GM21515 (cell line): ENCODE measurements at regions not wholly inside any gene's neighbourhood (a gene's known extent, or its start where the extent isn't known, plus 50 kb on each side); places are given as distances from the start of the nearest gene placed in this dataset.
"Not testable (repeated sequence)": the region's sequence is repeated elsewhere in the genome, so short reads cannot be mapped to it uniquely, and the experiment has no call there.

Source experiments
- ATAC-seq: cut with Tn5 transposase; IDR thresholded peaks from one replicate; pipeline ENCODE4 v1.9.1; 2021; ENCODE audit not compliant: unreplicated experiment

- ATAC-seq: no peak
Observed at GRCh38 chr2:6103372-6103771, 411.2 kb downstream of the SOX11 start.

DNA sequence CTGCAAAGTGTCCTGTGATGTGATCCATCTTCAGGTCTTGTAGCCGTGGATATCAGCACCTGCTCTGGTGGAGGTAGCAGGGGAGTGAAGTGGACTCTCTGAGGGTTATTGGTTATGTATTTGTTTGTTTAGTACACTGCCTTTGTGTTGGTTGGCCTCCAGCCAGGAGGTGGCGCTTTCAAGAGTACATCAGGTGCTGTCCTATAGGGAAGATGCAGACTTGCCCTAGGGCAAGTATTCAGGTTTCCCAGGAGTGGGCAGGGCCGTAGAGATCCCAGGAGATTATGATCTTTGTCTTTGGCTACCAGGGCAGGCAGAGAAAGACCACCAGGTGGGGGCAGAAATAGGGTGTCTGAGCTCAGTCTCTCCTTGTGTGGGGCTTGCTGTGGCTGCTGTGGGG lies 411.8 kb downstream of the SOX11 start:
- ATAC-seq: no peak

GRCh38 chr2:6107290-6107689 lies 415.1 kb downstream of the SOX11 start:
- no peak for ATAC-seq

GRCh38 chr2:6109831-6110230 lies 417.6 kb downstream of the SOX11 start:
- no peak for ATAC-seq

DNA sequence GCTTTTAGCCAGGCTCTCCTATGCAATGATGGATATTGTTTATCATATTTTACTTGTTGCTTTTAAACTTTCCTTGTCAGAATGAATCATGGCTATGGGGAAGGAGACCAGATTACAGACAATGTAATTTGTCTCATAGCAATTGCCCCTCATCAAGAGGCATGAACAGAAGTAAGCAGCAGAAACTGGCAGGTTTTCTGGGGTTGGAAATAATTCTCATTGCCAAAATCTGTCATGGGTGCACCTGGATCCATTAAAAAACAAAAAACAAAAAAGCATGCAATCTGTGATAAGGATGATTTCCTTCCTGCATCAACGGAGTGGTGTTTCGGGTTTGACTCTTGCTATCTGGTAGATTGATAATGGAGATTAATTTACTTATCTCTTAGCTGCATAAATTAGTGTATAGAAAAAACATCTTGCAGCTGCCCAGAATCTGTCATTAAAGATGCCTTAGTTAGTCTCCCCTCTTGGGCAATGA lies 419.6 kb downstream of the SOX11 start:
- no peak for ATAC-seq

- ATAC-seq: no peak
Observed at GRCh38 chr2:6113786-6114185, 421.6 kb downstream of the SOX11 start.

DNA sequence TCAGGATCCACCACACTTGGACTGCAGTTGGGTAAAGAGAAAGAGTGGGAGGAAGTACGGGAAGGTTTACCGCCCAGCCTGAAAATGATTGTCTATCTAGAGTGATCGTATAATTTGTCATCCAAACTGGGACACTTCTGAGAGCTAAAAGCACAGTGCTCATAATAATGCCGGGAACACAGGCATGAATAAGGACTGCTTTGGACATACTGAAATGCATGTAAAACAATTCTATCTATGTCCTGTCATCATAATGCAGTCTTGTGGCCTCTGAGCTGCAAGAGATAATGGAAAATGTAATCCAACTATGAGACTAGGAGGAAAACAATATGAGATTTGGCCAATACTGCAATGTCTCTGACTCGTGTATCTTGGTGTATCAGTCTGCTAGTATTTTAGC lies 435.5 kb downstream of the SOX11 start:
- ATAC-seq: no peak

DNA sequence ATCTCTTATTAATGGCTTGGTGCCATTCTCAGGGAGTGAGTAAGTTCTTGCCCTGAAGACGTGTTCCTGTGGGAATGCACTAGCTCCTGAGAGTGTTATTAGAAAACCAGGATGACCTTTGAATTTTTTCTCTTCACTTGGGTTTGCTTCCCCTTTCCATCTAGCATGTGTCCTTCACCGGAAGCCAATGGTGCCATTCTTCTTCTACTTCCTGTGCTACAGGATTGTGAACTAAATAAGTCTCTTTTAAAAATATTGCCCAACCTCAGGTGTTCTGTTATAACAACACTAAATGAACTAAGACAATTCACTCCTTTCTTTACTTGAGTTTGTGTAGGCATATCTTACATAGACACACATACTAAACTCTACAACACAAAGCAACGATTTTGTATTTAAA lies 447.0 kb downstream of the SOX11 start:
- no peak for ATAC-seq

DNA sequence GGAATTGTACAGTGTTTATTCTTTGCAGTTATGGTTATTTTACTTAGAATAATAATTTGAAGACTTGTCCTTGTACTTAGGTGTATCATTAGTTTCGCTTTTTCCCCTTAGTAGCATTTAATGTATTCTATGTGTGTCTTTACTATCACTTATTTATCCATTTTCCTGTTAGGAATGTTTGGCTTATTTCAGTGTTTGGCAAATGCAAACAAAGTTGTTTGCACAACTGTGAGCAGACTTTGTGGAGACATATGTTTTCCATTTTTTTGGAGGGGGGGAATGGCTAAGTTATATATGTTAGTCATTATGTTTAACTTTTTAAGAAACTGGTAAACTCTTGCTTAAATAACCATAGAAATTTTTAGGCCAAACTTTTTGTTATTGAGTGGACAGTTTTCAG lies 447.7 kb downstream of the SOX11 start:
- no peak for ATAC-seq

GRCh38 chr2:6140509-6140908 lies 448.3 kb downstream of the SOX11 start:
- ATAC-seq: no peak

DNA sequence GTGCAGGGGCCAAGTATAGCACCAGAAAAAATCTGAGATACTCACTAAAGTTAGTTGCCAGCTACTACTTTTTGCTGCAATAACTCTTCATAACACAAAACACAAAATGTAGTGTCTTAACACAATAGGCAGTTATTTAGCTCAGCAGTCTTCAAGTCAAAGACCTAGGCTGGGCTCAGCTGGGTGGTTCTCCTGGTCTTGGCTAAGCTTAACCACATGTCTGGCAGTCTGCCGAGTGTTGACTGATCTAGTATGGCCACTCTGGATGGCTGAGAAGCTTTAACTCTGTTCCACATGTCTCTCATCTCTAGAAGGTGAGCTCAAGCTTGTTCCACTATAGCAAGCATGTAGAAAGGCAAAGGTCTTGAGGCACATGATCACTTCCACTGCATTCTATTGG lies 451.6 kb downstream of the SOX11 start:
- ATAC-seq: no peak

- not testable (repeated sequence) for ATAC-seq
Observed at GRCh38 chr2:6147215-6147614, 455.0 kb downstream of the SOX11 start.

DNA sequence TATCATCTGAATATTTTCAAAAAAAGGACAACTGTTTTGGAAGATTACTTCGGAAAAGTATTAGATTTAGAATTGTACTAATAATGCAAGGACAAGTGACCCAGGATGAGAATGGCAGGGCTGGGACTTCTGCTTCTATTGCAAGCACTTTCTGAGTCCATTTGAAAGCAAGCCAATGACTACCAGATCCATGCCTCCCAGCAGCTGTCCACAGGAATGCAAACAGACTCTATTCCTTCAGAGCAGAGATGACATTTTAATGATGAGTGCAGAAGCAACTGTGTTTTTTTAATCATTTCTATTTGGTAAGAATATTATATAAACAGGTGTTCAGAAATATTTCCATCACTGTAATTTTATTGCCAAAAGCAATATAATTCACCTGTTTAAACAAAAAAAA lies 456.7 kb downstream of the SOX11 start:
- ATAC-seq: no peak

GRCh38 chr2:6159606-6160005 lies 467.4 kb downstream of the SOX11 start:
- no peak for ATAC-seq

DNA sequence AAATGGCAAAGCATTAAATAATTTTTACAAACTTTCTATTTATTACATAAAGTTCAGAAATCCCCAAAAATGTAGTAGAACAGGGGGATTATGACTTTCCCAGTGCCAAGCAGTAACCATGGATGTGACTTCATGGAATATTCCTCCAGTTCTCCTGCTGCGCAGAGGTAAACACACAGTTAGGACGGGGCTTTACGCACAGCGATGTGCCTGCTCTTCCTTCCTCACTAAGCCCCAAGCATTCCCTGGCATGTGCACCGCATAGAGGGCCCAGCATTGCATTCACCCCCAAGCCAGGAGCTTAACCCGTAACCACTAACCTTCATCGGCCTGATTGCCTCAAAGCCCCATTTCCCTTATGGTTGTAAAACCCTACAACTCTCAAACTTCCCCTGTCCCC lies 471.7 kb downstream of the SOX11 start:
- no peak for ATAC-seq

DNA sequence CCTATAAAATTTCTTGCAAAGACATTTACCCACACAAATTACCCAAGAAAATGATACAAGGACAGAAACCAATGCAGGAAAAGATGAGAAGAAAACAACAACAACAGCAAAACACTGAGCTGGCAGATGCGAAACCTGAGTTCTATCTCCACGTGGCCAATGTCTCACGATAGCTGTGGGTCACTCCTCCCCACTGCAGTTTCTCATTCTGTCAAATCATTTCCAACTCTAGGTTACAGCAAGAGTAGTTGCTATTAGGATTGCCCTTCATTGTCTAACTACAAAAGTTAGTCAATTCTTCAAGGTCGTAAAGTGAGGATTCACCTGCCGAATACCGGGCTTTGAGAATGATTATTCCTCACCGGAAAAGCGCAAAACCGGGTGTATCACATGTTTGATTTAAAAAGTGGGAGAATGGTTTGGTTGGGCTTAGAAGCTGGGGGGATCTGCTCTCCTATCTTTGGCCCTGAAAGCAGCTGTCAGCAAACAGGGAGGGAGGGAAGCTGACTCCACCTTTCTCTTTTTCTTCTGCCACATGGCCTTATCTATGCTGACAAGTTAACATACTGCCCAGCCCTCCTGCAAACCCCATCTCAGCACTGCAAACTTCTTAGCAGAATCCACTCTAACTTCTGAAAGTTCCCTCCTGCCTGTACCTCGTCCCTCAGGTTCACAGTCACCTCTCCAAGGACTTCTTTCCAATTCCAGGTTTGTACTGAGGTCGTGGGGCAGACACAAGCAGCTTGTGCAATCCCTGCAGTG lies 473.0 kb downstream of the SOX11 start:
- ATAC-seq: no peak

DNA sequence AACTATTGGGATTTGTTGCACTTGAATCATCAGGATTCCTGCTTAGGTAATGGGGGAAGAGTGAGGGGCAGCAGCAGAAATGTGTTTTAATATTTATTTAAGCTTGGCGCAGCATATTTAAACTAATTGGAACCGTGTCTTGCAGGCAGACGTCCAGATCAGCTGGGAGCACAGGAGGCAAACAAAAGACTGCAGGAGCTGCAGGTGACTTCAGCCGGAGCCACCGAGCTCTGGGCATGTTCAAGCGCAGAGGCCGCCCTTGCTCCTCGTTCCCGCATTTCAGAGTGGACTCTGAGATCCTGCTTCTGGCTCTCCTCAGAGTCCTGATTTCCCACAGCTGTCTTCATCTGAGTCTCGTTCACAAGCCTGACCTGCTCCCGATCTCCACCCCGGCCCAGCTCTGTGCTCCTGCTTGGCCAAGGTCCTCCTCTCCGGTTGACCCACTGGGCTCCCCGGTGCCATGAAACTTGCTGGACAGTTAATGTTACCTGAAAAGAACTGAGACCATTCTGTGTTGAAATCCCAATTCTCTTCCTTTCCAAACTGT lies 475.5 kb downstream of the SOX11 start:
- no peak for ATAC-seq

GRCh38 chr2:6168485-6168884 lies 476.3 kb downstream of the SOX11 start:
- no peak for ATAC-seq

DNA sequence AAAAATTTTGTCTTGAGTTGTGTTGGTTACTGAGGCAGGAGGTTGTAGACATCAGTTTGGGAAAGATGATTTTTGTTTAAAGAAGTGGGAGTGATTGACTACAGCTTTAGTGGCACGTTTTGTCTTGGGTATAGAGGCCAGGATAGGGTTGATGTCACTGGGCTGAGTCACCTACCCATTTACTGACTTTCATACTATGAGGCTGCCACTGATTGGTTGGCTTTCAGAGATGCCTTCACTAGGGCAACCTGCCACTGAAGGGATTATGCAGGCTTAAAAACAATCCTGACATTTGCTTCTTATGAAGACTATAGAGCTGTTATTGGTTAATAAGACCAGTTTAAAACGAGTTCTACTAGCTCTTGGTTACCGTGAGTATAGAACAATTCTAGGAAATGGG lies 479.1 kb downstream of the SOX11 start:
- ATAC-seq: no peak

GRCh38 chr2:6177811-6178210 lies 485.6 kb downstream of the SOX11 start:
- no peak for ATAC-seq

DNA sequence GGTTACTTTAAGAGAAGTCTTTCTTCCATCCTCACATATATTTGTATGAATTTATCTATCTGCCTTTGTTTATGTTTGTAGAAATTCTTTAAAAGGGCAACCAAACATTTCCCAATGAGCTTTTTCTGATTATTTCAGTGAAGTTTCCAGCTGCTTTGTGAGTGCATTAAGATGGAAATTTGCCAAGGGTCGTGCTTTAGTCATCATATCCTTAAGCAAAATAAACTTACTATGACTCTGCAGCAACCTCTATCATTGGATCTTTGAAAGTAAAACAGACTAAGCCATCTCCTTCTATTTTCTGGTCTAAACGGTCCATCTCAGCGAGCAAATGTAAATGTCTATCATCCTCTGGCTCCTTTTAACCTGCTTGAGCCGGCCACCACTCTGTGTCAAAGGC lies 489.3 kb downstream of the SOX11 start:
- no peak for ATAC-seq

- no peak for ATAC-seq
Observed at GRCh38 chr2:6181926-6182325, 489.7 kb downstream of the SOX11 start.

GRCh38 chr2:6183226-6183625 lies 491.0 kb downstream of the SOX11 start:
- ATAC-seq: no peak
